ENCODE measurements at regions not wholly inside any gene's neighbourhood (a gene's known extent, or its start where the extent isn't known, plus 50 kb on each side); places are given as distances from the start of the nearest gene placed in this dataset.

- H3K4me1 ChIP-seq: no peaks in the 10 kb centered on the region
- TF ChIP-seq CTCF (IDR thresholded peaks at IDR 0.05): no peak
- no peaks in the 10 kb centered on the region for H3K36me3 ChIP-seq
- H3K27me3 ChIP-seq: peaks cover 0 to 30% of the 10 kb centered on the region in 2 donors
- no peak overlapping the region for H3K4me3 ChIP-seq
- H3K27ac ChIP-seq: no peak overlapping the region
- intact Hi-C loops (cut with DNase I; ENCODE audit: low total_unique reads): no loop called here
- no peaks in the 10 kb centered on the region for H3K9me3 ChIP-seq
- DNase-seq: no peak
These were observed 103.9 kb upstream of the TTC34 start for GRCh38 chr1:2905356-2905755.

- intact Hi-C loops (cut with DNase I; ENCODE audit: low total_unique reads): no loop called here
- TF ChIP-seq CTCF (IDR thresholded peaks at IDR 0.05): no peak
- Histone ChIP-seq H3K27ac (no peak overlapping the region), H3K9me3 (no peaks in the 10 kb centered on the region), H3K36me3 (no peaks in the 10 kb centered on the region), H3K4me3 (no peak overlapping the region), H3K27me3 (peaks cover 0 to 28% of the 10 kb centered on the region in 2 donors), H3K4me1 (no peaks in the 10 kb centered on the region)
- DNase-seq: no peak
These were observed 104.6 kb upstream of the TTC34 start for GRCh38 chr1:2906085-2906484.

GRCh38 chr1:2906620-2907019 lies 105.1 kb upstream of the TTC34 start:
- no peaks in the 10 kb centered on the region for H3K4me1 ChIP-seq
- intact Hi-C loops (cut with DNase I; ENCODE audit: low total_unique reads): no loop called here
- peaks cover 0 to 27% of the 10 kb centered on the region in 2 donors for H3K27me3 ChIP-seq
- no peak for TF ChIP-seq CTCF (IDR thresholded peaks at IDR 0.05)
- H3K36me3 ChIP-seq: no peaks in the 10 kb centered on the region
- H3K27ac ChIP-seq: no peak overlapping the region
- H3K4me3 ChIP-seq: no peak overlapping the region
- DNase-seq: no peak
- no peaks in the 10 kb centered on the region for H3K9me3 ChIP-seq

GRCh38 chr1:2907051-2907450 lies 105.6 kb upstream of the TTC34 start:
- peaks cover 0 to 25% of the 10 kb centered on the region in 2 donors for H3K27me3 ChIP-seq
- TF ChIP-seq CTCF (IDR thresholded peaks at IDR 0.05): no peak
- H3K4me1 ChIP-seq: no peaks in the 10 kb centered on the region
- H3K4me3 ChIP-seq: no peak overlapping the region
- no peaks in the 10 kb centered on the region for H3K36me3 ChIP-seq
- intact Hi-C loops (cut with DNase I; ENCODE audit: low total_unique reads): no loop called here
- no peaks in the 10 kb centered on the region for H3K9me3 ChIP-seq
- H3K27ac ChIP-seq: no peak overlapping the region
- no peak for DNase-seq

- TF ChIP-seq CTCF (IDR thresholded peaks at IDR 0.05): no peak
- no peaks in the 10 kb centered on the region for H3K9me3 ChIP-seq
- no peaks in the 10 kb centered on the region for H3K36me3 ChIP-seq
- no peak overlapping the region for H3K4me3 ChIP-seq
- H3K27ac ChIP-seq: no peak overlapping the region
- H3K4me1 ChIP-seq: no peaks in the 10 kb centered on the region
- peaks cover 0 to 30% of the 10 kb centered on the region in 2 donors for H3K27me3 ChIP-seq
- DNase-seq: no peak
- intact Hi-C loops (cut with DNase I; ENCODE audit: low total_unique reads): no loop called here
These were observed 106.6 kb upstream of the TTC34 start for GRCh38 chr1:2908081-2908480.

GRCh38 chr1:2908561-2908960 lies 107.1 kb upstream of the TTC34 start:
- Histone ChIP-seq H3K4me1 (no peaks in the 10 kb centered on the region), H3K9me3 (no peaks in the 10 kb centered on the region), H3K4me3 (no peak overlapping the region), H3K27ac (no peak overlapping the region), H3K36me3 (no peaks in the 10 kb centered on the region), H3K27me3 (peaks cover 0 to 30% of the 10 kb centered on the region in 2 donors)
- intact Hi-C loops (cut with DNase I; ENCODE audit: low total_unique reads): no loop called here
- no peak for TF ChIP-seq CTCF (IDR thresholded peaks at IDR 0.05)
- DNase-seq: no peak
